Transverse colon (tissue), 4 donors: ENCODE measurements at regions not wholly inside any gene's neighbourhood (a gene's known extent, or its start where the extent isn't known, plus 50 kb on each side); places are given as distances from the start of the nearest gene placed in this dataset.

ENCODE experiments used
- DNase-seq: peaks from one replicate; pipeline ENCODE4 v3.0.0-alpha.2; 2019
- H3K27ac ChIP-seq, 4 donors: fragments of 200-600 bp; sonication (generic); 2 replicates each; pipeline ENCODE4 v1.5.1; 2016 to 2018; ENCODE audit warnings: inconsistent platforms in 4 of 4
- H3K27me3 ChIP-seq: fragments of 200-600 bp; sonication (generic); 2 replicates; pipeline ENCODE4 v1.5.1; 2017; ENCODE audit warnings: inconsistent platforms
- H3K36me3 ChIP-seq, 4 donors: fragments of 200-600 bp; sonication (generic); 2 replicates each; pipeline ENCODE4 v1.5.1; 2017 to 2019; ENCODE audit warnings: inconsistent platforms in 4 of 4
- H3K4me1 ChIP-seq, 4 donors: fragments of 200-600 bp; sonication (generic); 2 replicates each; pipeline ENCODE4 v1.5.1; 2017 to 2020; ENCODE audit warnings: inconsistent platforms in 4 of 4
- H3K4me3 ChIP-seq, 4 donors: fragments of 200-600 bp; sonication (generic); 1 replicate in 1 of 4; 2 replicates in 3 of 4; pipeline versions ENCODE4 v1.5.1 to v1.6.1; 2017 to 2019; ENCODE audit warnings: inconsistent platforms in 4 of 4
- H3K9me3 ChIP-seq, 2 donors: fragments of 200-600 bp; sonication (generic); 2 replicates each; pipeline ENCODE4 v1.5.1; 2017 to 2019; ENCODE audit warnings: inconsistent platforms in 2 of 2
- CTCF ChIP-seq, 5 experiments: fragments of 200-600 bp in 3 of 5; fragments of 450-650 bp in 2 of 5; sonication (generic) in 3 of 5; IDR thresholded peaks; 1 replicate in 2 of 5; 2 replicates in 3 of 5; pipeline ENCODE4 v1.5.1; 2016 to 2017; ENCODE audit warnings: antibody characterized with exemption in 5 of 5, inconsistent platforms in 3 of 5, mild to moderate bottlenecking in 2 of 5, moderate library complexity in 1 of 5
- EP300 ChIP-seq: sonication (generic); formaldehyde crosslinking; IDR thresholded peaks from one replicate; pipeline ENCODE4 v1.6.1; 2017; ENCODE audit warnings: antibody characterized with exemption, low read depth
- POLR2A ChIP-seq: fragments of 450-650 bp; IDR thresholded peaks from one replicate; pipeline ENCODE4 v1.6.1; 2016; ENCODE audit warnings: antibody characterized with exemption, mild to moderate bottlenecking, moderate library complexity
- POLR2AphosphoS5 ChIP-seq, 3 donors: sonication (generic); formaldehyde crosslinking; IDR thresholded peaks; one replicate each; pipeline ENCODE4 v1.6.1; 2016; ENCODE audit warnings: antibody characterized with exemption in 3 of 3
- WGBS, 2 donors: methylation state at CpG; one replicate each; pipeline ENCODE4 v1.1.5; 2018; ENCODE audit warnings: low coverage in 1 of 2; 5-methylcytosine and 5-hydroxymethylcytosine counted together
- in situ Hi-C, 4 donors: fragments of 200-750 bp; cut with MboI; loops; one replicate each; pipeline versions ENCODE4 v1.15.0 to v1.15.1; 2017; ENCODE audit warnings: low sequenced_read_pairs in 3 of 4, low pct_ligation_motif_present in 1 of 4, low pct_unique_long_range_greater_than_20kb in 1 of 4
- intact Hi-C: fragments of 100-400 bp; cut with DNase I; formaldehyde crosslinking; loops from one replicate; pipeline ENCODE4 v1.15.1; 2023; ENCODE audit warnings: low total_unique reads

GRCh38 chr18:29153091-29153490, 976.2 kb upstream of the CDH2 start:
- no peaks in the 10 kb centered on the region for H3K9me3 ChIP-seq
- H3K4me3 ChIP-seq = no peak overlapping the region
- in situ Hi-C loops (no loop called here), intact Hi-C loops (no loop called here)
- TF ChIP-seq POLR2AphosphoS5 (IDR thresholded peaks at IDR 0.05) (no peak), EP300 (no peak), CTCF (IDR thresholded peaks at IDR 0.05) (no peak), POLR2A (no peak)
- no peak overlapping the region for H3K27ac ChIP-seq
- DNase-seq = no peak
- no peaks in the 10 kb centered on the region for H3K27me3 ChIP-seq
- no peaks in the 10 kb centered on the region for H3K36me3 ChIP-seq
- 48 to 75% methylated on average over 7 of the region's 7 CpGs for WGBS, 2 donors
- H3K4me1 ChIP-seq = peaks cover 0 to 5% (median 0%) of the 10 kb centered on the region in 4 donors

- Histone ChIP-seq H3K9me3 (no peaks in the 10 kb centered on the region), H3K4me1 (no peaks in the 10 kb centered on the region), H3K36me3 (no peaks in the 10 kb centered on the region), H3K27ac (no peak overlapping the region), H3K27me3 (no peaks in the 10 kb centered on the region), H3K4me3 (no peak overlapping the region)
- WGBS, 2 donors = 12 to 29% methylated on average over 1 to 2 of the region's 2 CpGs
- DNase-seq = no peak
- in situ Hi-C loops = loop anchor here in 1 of 4 donors (10.0 kb wide), 1 partner anchor 63 kb away; no protein-coding TSS in a partner anchor
- intact Hi-C loops = no loop called here
- TF ChIP-seq POLR2AphosphoS5 (IDR thresholded peaks at IDR 0.05) (no peak), POLR2A (no peak), CTCF (IDR thresholded peaks at IDR 0.05) (no peak), EP300 (no peak)
Measured at GRCh38 chr18:29147944-29148343, 971.0 kb upstream of the CDH2 start.

GRCh38 chr18:29146068-29146467, 969.1 kb upstream of the CDH2 start:
- no peak overlapping the region for H3K4me3 ChIP-seq
- H3K36me3 ChIP-seq = no peaks in the 10 kb centered on the region
- no peaks in the 10 kb centered on the region for H3K27me3 ChIP-seq
- TF ChIP-seq POLR2AphosphoS5 (IDR thresholded peaks at IDR 0.05) (no peak), POLR2A (no peak), CTCF (IDR thresholded peaks at IDR 0.05) (no peak), EP300 (no peak)
- H3K4me1 ChIP-seq = no peaks in the 10 kb centered on the region
- no peaks in the 10 kb centered on the region for H3K9me3 ChIP-seq
- intact Hi-C loops = no loop called here
- 39 to 51% methylated on average over 3 to 4 of the region's 4 CpGs for WGBS, 2 donors
- DNase-seq = no peak
- no peak overlapping the region for H3K27ac ChIP-seq
- in situ Hi-C loops = loop anchor here in 1 of 4 donors (10.0 kb wide), 1 partner anchor 61 kb away; no protein-coding TSS in a partner anchor

- no peak for DNase-seq
- intact Hi-C loops (no loop called here), in situ Hi-C loops (loop anchor here in 1 of 4 donors (10.0 kb wide), 1 partner anchor 56 kb away; no protein-coding TSS in a partner anchor)
- Histone ChIP-seq H3K4me3 (no peak overlapping the region), H3K9me3 (no peaks in the 10 kb centered on the region), H3K4me1 (no peaks in the 10 kb centered on the region), H3K36me3 (no peaks in the 10 kb centered on the region), H3K27ac (no peak overlapping the region), H3K27me3 (no peaks in the 10 kb centered on the region)
- WGBS, 2 donors = 63 to 76% methylated on average over 2 of the region's 2 CpGs
- TF ChIP-seq POLR2A (no peak), CTCF (IDR thresholded peaks at IDR 0.05) (no peak), EP300 (no peak), POLR2AphosphoS5 (IDR thresholded peaks at IDR 0.05) (no peak)
Measured at GRCh38 chr18:29140590-29140989, 963.7 kb upstream of the CDH2 start.
